GM23338 (cell line): ENCODE measurements at regions not wholly inside any gene's neighbourhood (a gene's known extent, or its start where the extent isn't known, plus 50 kb on each side); places are given as distances from the start of the nearest gene placed in this dataset.

ENCODE experiments used
- ATAC-seq: fragments of 200-7000 bp; cut with Tn5 transposase; 3 replicates; pipeline ENCODE4 v1.9.1; 2020
- DNase-seq: peaks from one replicate; pipeline ENCODE4 v3.0.0-alpha.2; 2015; ENCODE audit warnings: low spot score
- H2AFZ ChIP-seq: fragments of 200-600 bp; sonication (generic); 2 replicates; pipeline ENCODE4 v1.8.0; 2016; ENCODE audit warnings: antibody characterized with exemption, mild to moderate bottlenecking, moderate library complexity
- H3F3A ChIP-seq: fragments of 200-600 bp; sonication (generic); replicated peaks from 2 replicates; pipeline ENCODE4 v1.8.0; 2017; ENCODE audit warnings: antibody characterized with exemption, mixed run types, low read depth
- H3K27ac ChIP-seq: fragments of 200-600 bp; sonication (generic); 2 replicates; pipeline ENCODE4 v1.6.1; 2016; ENCODE audit warnings: low read depth
- H3K27me3 ChIP-seq: fragments of 200-600 bp; sonication (generic); 2 replicates; pipeline ENCODE4 v1.8.0; 2016; ENCODE audit warnings: mild to moderate bottlenecking, mixed run types, moderate library complexity; ENCODE audit not compliant: insufficient read depth
- H3K36me3 ChIP-seq: fragments of 200-600 bp; sonication (generic); 2 replicates; pipeline ENCODE4 v1.8.0; 2016; ENCODE audit warnings: mild to moderate bottlenecking; ENCODE audit not compliant: insufficient read depth
- H3K4me1 ChIP-seq: fragments of 200-600 bp; sonication (generic); 2 replicates; pipeline ENCODE4 v1.8.0; 2016; ENCODE audit warnings: mild to moderate bottlenecking, moderate library complexity; ENCODE audit not compliant: insufficient read depth
- H3K4me2 ChIP-seq: fragments of 200-600 bp; sonication (generic); 2 replicates; pipeline ENCODE4 v1.7.1; 2017; ENCODE audit warnings: mixed run types
- H3K4me3 ChIP-seq: fragments of 200-600 bp; sonication (generic); 2 replicates; pipeline ENCODE4 v1.6.1; 2016; ENCODE audit warnings: mixed run types
- H3K79me2 ChIP-seq: fragments of 200-600 bp; sonication (generic); replicated peaks from 2 replicates; pipeline ENCODE4 v1.8.0; 2017; ENCODE audit warnings: mild to moderate bottlenecking; ENCODE audit not compliant: insufficient read depth
- H3K9me2 ChIP-seq: fragments of 200-600 bp; sonication (generic); 2 replicates; pipeline ENCODE4 v1.8.0; 2017; ENCODE audit not compliant: insufficient read depth
- H4K20me1 ChIP-seq: fragments of 200-600 bp; sonication (generic); replicated peaks from 2 replicates; pipeline ENCODE4 v1.8.0; 2017; ENCODE audit warnings: mild to moderate bottlenecking; ENCODE audit not compliant: insufficient read depth
- H3K27ac Mint-ChIP-seq: 2 replicates; pipeline ENCODE4 v1.8.0; 2020; ENCODE audit warnings: inconsistent platforms, mild to moderate bottlenecking, moderate library complexity, mixed read lengths
- H3K27me3 Mint-ChIP-seq: 3 replicates; pipeline ENCODE4 v1.8.0; 2022; ENCODE audit warnings: low read depth, mild to moderate bottlenecking, moderate library complexity, mixed read lengths, inconsistent platforms; ENCODE audit not compliant: insufficient read depth, poor library complexity
- H3K36me3 Mint-ChIP-seq: 3 replicates; pipeline ENCODE4 v1.8.0; 2021; ENCODE audit warnings: low read depth, mild to moderate bottlenecking, inconsistent platforms, moderate library complexity, mixed read lengths
- H3K4me1 Mint-ChIP-seq: 3 replicates; pipeline ENCODE4 v1.8.0; 2020; ENCODE audit warnings: mild to moderate bottlenecking, inconsistent platforms, mixed read lengths
- H3K4me3 Mint-ChIP-seq: 3 replicates; pipeline ENCODE4 v1.8.0; 2021; ENCODE audit warnings: moderate library complexity, mild to moderate bottlenecking, inconsistent platforms, mixed read lengths
- H3K9me3 Mint-ChIP-seq: 3 replicates; pipeline ENCODE4 v1.8.0; 2020; ENCODE audit warnings: moderate library complexity, mild to moderate bottlenecking, inconsistent platforms, mixed read lengths
- CREB1 ChIP-seq: fragments of 250-450 bp; sonication (Bioruptor Pico); IDR thresholded peaks from 2 replicates; pipeline ENCODE4 v1.5.0; 2020; ENCODE audit warnings: low read depth, mild to moderate bottlenecking, moderate library complexity
- EZH2 ChIP-seq: fragments of 200-600 bp; sonication (generic); IDR thresholded peaks from one replicate; pipeline ENCODE4 v1.8.0; 2017; ENCODE audit warnings: antibody characterized with exemption, mild to moderate bottlenecking, low read depth; ENCODE audit not compliant: unreplicated experiment
- EZH2phosphoT487 ChIP-seq: fragments of 200-600 bp; sonication (generic); IDR thresholded peaks from one replicate; pipeline ENCODE4 v1.8.1; 2018; ENCODE audit warnings: antibody characterized with exemption; ENCODE audit not compliant: unreplicated experiment
- JUNB ChIP-seq: IDR thresholded peaks from one replicate; pipeline ENCODE4 v1.6.1; 2016; ENCODE audit warnings: antibody characterized with exemption; ENCODE audit not compliant: unreplicated experiment
- NANOG ChIP-seq: IDR thresholded peaks from 2 replicates; pipeline ENCODE4 v1.6.1; 2016; ENCODE audit warnings: antibody characterized with exemption, borderline replicate concordance
- POLR2AphosphoS5 ChIP-seq: IDR thresholded peaks from 2 replicates; pipeline ENCODE4 v1.6.1; 2016; ENCODE audit warnings: antibody characterized with exemption, low read depth
- STAT1 ChIP-seq: IDR thresholded peaks from one replicate; pipeline ENCODE4 v1.6.1; 2016; ENCODE audit warnings: antibody characterized with exemption; ENCODE audit not compliant: unreplicated experiment
- ZNF114 ChIP-seq: fragments of 250-450 bp; sonication (Bioruptor Pico); IDR thresholded peaks from 2 replicates; pipeline ENCODE4 v1.5.0; 2020; ENCODE audit warnings: mild to moderate bottlenecking, moderate library complexity
- ZNF331 ChIP-seq: fragments of 250-450 bp; sonication (Bioruptor Pico); IDR thresholded peaks from 2 replicates; pipeline ENCODE4 v1.5.0; 2020; ENCODE audit warnings: low read depth, mild to moderate bottlenecking, moderate library complexity
- ZNF462 ChIP-seq: fragments of 250-450 bp; sonication (Bioruptor Pico); IDR thresholded peaks from 2 replicates; pipeline ENCODE4 v1.5.0; 2020; ENCODE audit warnings: mild to moderate bottlenecking, moderate library complexity
- TF ChIP-seq, protein P1 (sequence below): IDR thresholded peaks from one replicate; pipeline ENCODE4 v1.6.1; 2018; ENCODE audit warnings: antibody characterized with exemption; ENCODE audit not compliant: unreplicated experiment
- TF ChIP-seq, protein P2 (sequence below), 2 experiments: fragments of 200-600 bp in 1 of 2; sonication (generic) in 1 of 2; conservative IDR thresholded peaks; 2 replicates each; pipeline versions ENCODE4 v1.5.1 to v1.6.1; 2016 to 2017; ENCODE audit warnings: antibody characterized with exemption in 2 of 2, low read depth in 2 of 2, mild to moderate bottlenecking in 2 of 2, moderate library complexity in 1 of 2
- TF ChIP-seq, protein P3 (sequence below): IDR thresholded peaks from 2 replicates; pipeline ENCODE4 v1.6.1; 2016; ENCODE audit warnings: antibody characterized with exemption

GRCh38 chr15:25176616-25176923 lies 221.8 kb downstream of the SNRPN start:
- peaks cover 30% of the 10 kb centered on the region for H3K36me3 Mint-ChIP-seq
- no peaks in the 10 kb centered on the region for H3K36me3 ChIP-seq
- no peaks in the 10 kb centered on the region for H4K20me1 ChIP-seq
- H3K4me3 Mint-ChIP-seq = no peak overlapping the region
- peaks cover 96% of the 10 kb centered on the region for H3K9me3 Mint-ChIP-seq
- H3K27me3 ChIP-seq = no peaks in the 10 kb centered on the region
- no peaks in the 10 kb centered on the region for H3K4me1 ChIP-seq
- H3K4me3 ChIP-seq = no peak overlapping the region
- no peaks in the 10 kb centered on the region for H3F3A ChIP-seq
- H3K79me2 ChIP-seq = no peaks in the 10 kb centered on the region
- no peak overlapping the region for H3K27ac ChIP-seq
- H3K4me2 ChIP-seq = no peak overlapping the region
- DNase-seq (no peak), ATAC-seq (no peak)
- H3K27ac Mint-ChIP-seq = no peak overlapping the region
- no peak for TF ChIP-seq POLR2AphosphoS5
- TF ChIP-seq STAT1 = no peak
- TF ChIP-seq EZH2 = no peak
- TF ChIP-seq NANOG = no peak
- no peak for TF ChIP-seq ZNF331 (CRISPR knock-in tag)
- no peak for TF ChIP-seq CREB1 (CRISPR knock-in tag)
- TF ChIP-seq, protein P1, sequence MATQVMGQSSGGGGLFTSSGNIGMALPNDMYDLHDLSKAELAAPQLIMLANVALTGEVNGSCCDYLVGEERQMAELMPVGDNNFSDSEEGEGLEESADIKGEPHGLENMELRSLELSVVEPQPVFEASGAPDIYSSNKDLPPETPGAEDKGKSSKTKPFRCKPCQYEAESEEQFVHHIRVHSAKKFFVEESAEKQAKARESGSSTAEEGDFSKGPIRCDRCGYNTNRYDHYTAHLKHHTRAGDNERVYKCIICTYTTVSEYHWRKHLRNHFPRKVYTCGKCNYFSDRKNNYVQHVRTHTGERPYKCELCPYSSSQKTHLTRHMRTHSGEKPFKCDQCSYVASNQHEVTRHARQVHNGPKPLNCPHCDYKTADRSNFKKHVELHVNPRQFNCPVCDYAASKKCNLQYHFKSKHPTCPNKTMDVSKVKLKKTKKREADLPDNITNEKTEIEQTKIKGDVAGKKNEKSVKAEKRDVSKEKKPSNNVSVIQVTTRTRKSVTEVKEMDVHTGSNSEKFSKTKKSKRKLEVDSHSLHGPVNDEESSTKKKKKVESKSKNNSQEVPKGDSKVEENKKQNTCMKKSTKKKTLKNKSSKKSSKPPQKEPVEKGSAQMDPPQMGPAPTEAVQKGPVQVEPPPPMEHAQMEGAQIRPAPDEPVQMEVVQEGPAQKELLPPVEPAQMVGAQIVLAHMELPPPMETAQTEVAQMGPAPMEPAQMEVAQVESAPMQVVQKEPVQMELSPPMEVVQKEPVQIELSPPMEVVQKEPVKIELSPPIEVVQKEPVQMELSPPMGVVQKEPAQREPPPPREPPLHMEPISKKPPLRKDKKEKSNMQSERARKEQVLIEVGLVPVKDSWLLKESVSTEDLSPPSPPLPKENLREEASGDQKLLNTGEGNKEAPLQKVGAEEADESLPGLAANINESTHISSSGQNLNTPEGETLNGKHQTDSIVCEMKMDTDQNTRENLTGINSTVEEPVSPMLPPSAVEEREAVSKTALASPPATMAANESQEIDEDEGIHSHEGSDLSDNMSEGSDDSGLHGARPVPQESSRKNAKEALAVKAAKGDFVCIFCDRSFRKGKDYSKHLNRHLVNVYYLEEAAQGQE = no peak
- TF ChIP-seq EZH2phosphoT487 = no peak
- no peak for TF ChIP-seq ZNF114 (CRISPR knock-in tag)
- TF ChIP-seq ZNF462 (CRISPR knock-in tag) = no peak
- TF ChIP-seq JUNB = no peak
- TF ChIP-seq, protein P2, sequence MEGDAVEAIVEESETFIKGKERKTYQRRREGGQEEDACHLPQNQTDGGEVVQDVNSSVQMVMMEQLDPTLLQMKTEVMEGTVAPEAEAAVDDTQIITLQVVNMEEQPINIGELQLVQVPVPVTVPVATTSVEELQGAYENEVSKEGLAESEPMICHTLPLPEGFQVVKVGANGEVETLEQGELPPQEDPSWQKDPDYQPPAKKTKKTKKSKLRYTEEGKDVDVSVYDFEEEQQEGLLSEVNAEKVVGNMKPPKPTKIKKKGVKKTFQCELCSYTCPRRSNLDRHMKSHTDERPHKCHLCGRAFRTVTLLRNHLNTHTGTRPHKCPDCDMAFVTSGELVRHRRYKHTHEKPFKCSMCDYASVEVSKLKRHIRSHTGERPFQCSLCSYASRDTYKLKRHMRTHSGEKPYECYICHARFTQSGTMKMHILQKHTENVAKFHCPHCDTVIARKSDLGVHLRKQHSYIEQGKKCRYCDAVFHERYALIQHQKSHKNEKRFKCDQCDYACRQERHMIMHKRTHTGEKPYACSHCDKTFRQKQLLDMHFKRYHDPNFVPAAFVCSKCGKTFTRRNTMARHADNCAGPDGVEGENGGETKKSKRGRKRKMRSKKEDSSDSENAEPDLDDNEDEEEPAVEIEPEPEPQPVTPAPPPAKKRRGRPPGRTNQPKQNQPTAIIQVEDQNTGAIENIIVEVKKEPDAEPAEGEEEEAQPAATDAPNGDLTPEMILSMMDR (conservative IDR thresholded peaks at IDR 0.05; ENCODE audit: low read depth in 2 of 2) = no peak
- TF ChIP-seq, protein P3, sequence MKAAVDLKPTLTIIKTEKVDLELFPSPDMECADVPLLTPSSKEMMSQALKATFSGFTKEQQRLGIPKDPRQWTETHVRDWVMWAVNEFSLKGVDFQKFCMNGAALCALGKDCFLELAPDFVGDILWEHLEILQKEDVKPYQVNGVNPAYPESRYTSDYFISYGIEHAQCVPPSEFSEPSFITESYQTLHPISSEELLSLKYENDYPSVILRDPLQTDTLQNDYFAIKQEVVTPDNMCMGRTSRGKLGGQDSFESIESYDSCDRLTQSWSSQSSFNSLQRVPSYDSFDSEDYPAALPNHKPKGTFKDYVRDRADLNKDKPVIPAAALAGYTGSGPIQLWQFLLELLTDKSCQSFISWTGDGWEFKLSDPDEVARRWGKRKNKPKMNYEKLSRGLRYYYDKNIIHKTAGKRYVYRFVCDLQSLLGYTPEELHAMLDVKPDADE = no peak
- no peaks in the 10 kb centered on the region for H3K4me1 Mint-ChIP-seq
- H3K27me3 Mint-ChIP-seq = peaks cover 11% of the 10 kb centered on the region
- no peaks in the 10 kb centered on the region for H3K9me2 ChIP-seq
- H2AFZ ChIP-seq = no peak overlapping the region
